ENCODE measurements at regions not wholly inside any gene's neighbourhood (a gene's known extent, or its start where the extent isn't known, plus 50 kb on each side); places are given as distances from the start of the nearest gene placed in this dataset.

DNA sequence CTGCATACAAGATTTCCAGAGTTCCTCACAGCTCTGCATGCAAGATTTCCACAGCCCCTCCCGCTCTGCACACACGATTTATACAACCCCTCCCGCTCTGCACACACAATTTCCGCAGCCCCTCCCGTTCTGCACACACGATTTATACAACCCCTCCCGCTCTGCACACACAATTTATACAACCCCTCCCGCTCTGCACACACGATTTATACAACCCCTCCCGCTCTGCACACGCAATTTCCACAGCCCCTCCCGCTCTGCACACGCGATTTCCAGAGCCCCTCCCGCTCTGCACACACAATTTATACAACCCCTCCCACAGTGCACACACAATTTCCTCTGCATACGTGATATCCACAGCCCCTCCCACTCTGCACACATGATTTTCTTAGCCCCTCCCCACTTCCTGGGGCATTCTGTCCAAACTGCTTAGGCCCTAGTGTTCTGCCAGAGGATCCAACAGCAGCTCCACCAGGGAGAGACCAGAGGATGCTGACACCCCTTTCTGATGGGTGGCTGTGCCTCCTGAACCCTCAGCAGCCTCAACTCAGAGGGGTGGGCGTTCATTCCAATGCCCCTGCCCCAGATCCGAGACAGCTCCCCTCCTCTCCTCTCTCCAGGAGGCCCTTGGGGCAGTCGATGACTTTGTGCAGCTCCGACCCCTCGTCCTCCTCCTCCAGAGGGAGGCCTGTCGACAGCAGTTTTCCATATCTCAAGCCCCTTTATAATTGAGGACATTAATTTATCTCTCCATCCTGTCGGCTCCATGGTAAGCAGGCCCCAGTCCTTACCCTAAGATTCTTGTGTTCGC is 671.7 kb downstream of the BRD1 start:
- DNase-seq = peak; percentile 44

DNA sequence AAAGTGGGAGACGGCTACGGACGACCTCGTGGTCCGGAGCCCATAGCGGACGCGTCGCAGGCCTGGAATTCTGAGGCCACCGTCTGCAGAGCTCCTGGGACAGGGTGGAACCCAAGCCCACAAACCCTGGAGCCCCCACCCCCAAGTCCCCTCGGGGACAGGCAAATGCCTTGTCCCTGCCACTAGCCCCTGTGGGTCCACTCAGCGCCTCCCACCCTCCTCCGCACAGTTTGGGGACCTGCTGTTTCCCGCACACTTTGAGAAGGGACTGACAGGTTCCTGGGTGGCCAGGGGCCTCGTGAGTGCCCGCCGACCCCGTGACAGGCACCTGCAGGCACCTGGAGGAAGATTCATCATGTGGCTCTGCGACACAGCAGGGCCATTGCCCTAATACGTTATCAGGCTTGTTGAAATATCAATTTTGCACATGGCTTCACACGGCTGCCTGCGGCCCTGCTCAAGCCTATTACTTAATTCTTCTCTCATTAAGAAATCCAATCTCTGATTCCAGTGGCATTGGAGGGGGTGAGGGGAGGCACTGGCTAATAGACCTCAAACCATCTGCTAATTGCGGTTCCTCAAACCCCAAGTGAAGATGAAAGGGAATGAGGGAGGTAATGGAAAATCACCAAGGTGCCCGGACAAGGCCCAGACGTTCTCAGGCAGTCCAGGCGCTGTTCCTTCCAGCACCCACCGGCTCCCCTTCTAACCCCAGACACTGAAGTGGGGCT is 672.5 kb downstream of the BRD1 start:
- DNase-seq = no peak

DNA sequence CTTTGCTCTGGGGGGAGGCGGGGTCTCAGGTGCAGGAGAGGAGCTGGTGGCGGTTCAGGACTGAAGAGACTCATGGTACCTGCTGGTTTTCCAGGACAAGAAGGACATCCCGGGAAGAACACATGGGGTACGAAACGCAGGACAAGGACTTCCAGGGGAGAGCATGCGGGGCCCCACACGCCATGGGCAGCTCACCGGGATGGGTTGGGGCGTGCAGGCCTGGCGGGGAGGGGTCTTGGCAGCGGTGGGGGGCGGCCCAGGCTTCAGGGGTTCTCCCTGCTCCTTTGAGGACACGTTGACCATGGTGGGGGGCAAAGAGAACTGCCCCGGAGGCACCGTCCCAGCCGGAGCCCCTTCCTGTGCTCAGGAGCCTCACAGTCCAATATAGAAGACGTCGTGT is 673.2 kb downstream of the BRD1 start:
- no peak for DNase-seq

DNA sequence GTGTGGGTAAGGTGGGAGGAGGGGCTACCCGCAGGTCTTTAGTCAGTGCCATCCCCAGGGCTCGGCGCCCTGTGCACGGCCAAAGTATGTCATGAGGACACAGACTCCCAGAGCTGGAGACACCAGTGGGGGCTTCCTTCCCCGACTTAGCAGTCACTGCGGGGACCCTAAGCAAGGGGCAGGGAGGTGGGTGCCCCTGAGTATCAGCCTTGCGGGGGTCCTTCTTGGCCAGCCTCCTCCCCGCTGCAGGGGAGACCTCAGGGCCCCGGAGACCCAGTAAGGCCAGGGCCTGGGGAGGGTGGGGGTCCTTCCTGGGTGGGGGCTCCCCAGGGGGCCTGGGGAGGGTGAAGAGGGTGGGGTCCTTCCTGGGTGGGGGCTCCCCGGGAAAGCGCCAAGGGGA is 673.8 kb downstream of the BRD1 start:
- no peak for DNase-seq

DNA sequence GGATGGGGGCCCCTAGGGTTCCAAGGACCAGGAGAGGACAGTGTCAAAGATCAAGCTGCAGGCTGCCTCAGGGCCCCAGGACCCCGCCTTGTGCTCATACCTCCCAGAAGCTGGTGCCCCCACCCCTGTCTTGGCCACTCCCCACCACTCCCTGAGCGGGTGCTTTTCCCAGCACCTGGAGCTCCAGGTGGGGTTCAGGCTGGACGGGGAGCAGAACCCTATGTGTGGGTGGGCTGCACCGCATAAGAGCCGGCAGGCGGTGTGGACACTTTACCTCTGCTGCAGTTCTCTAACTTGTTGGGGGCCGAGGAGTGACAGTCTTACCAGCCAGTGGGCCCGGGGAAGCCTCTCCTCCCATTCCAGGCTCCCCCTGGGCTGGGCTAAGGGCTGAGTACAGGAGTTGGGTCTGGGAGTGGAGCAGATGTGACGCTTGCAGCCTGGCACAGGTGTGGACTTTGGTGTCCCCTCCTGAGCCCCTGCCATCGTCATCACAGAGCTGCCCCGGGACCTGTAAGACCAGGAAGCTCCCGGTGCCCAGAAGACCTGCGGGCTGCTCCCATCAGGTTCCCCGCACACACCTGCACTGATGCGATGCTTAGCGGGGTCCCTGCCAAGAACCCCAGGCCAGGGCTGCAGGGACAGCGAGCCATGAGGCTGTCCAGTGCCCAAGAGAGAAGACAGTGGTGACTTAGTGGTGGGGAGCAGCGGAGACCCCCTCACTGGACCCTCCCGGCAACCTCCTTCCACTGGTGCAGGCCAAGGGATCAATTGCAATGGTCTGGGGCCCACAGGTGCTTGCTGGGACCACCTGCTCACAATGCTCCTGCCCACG is 674.5 kb downstream of the BRD1 start:
- DNase-seq = no peak

DNA sequence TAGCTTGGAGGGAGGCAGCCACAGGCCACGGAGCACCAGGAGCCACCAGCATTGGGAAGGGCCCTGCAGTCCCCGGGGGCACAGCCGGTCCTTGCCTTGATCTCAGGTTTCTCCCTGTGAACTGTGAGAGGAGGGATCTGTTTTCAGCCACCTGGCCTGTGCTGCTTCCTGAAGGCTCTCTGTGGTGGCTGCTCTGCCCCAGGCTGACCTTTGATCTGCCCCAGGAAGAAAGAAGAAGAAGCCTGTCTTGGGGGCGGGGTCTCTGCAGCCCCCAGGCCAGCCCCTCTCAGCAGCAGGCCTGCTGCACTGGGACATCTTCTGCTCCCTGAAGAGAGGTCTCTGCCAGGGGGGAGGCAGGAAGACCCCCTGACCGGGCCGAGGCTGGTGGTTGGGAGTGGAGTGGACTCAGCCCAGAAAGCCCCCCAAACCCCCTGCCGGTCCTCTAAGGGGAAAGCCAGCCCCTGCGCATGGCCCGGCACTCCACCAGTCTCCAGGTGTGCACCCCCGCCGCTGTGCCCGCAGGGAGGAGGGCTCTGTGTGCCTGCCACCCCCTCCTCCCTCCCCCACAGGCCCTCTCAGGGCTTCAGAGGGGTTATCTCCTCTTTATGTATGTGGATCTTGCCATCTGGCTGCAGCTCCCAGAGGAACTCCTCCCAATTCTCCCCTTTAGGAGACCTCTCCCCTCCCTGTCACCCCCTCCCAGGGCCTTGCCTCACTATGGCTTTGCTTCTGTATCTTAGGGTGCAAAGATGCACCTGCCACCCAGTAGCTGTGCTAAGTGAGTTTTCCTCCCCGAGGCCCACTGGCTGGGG is 675.3 kb downstream of the BRD1 start:
- DNase-seq = no peak

DNA sequence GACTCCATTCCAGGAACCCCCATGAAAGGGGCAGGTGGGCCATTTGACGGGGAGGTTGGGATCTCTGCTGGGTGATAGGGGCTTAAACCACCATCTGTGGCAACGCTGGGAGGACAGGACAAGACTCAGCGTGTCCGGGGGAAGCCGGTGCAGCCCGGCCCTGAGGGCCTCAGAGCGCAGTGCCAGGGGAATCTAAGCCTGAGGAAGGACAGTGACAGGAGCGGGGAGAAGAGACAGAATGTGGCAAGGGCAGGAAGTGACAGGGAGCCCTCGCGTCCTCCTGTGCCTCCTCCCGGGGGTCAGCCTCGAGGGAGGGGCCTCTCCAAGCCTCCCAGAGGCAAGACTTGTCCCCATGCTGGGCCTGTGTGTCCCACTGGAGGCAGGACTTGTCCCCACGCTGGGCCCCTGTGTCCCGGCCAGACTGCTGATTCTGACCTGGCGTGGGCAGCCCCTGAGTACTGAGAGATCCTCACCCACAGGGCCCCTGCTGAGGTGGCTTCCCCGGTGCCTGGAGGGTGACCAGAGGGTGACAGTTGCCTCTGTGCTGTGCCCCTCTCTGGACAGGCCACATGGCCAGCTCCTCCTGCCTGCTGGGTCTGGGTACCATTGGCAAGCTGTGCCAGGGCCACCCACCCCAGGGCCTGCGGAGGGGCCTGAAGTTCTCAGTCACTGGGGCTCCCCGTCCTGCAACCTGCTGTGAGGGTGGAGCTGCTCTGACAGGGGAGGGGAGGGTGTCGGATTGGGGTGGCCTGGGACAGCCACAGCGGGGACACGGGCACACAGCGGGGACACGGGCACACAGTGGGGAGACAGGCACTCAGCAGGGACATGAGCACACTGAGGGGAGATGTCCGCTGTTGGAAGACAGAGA is 676.2 kb downstream of the BRD1 start:
- no peak for DNase-seq

DNA sequence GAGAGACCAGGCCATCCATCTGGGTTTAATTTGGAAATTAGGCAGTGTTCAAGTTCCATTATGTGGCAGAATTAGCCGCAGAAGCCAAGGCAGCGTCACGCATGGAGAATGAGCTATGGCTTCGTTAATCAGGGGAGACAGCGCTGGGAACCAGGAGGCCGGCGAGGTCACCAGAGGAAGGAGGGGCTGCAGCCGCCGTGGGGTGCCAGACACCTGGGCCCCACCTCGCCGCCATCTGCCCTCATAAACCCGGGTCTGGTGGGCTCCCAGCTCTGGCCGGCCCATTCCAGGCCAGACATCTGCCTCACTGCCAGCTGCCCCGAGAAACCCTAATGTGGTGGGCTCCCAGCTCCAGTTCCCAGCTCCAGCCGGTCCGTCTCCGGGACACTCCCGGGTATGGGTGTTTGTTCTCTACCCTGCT is 676.9 kb downstream of the BRD1 start:
- no peak for DNase-seq

DNA sequence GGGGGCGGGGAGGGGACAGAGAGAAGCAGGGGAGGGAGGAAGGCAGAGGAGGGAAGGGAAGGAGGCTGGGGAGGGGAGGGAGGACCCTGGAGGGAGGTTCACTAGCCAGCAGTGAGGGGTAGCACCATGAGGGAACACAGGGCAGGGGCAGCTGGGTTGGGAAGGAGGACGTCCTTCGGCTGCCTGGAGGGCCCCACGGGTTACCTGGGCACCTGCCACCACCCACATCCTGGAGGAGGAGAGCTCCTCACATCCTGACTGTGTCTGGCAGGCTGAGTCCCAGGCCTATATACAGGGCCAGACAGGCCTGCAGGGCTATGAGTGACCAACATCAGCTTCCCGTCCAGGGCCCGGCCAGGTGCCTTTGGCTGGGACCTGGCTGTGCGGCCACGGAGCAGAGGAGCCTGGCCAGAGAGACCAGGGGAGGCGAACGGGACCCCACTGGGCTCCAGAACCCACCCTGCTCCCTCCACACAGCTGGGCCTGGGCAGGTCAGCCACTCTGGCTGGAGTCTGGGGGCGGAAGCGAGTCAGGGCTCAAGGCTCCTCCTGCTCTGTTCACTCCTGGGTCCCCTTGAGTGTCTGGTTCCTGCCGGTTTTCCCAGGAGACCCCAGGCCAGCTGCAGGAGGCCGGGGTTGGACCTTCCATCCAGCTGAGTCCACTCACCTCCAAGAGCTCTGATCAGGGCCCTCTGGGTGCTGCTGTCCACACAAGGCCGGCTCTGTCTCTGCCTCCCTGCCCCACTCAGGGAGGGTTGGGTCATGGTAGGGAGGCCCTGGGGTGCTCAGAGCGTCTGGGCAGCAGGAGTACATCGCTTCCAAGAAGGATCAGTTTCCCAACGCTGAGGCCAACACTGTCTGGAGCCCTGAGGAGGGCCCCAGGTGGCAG is 677.7 kb downstream of the BRD1 start:
- DNase-seq = no peak

DNA sequence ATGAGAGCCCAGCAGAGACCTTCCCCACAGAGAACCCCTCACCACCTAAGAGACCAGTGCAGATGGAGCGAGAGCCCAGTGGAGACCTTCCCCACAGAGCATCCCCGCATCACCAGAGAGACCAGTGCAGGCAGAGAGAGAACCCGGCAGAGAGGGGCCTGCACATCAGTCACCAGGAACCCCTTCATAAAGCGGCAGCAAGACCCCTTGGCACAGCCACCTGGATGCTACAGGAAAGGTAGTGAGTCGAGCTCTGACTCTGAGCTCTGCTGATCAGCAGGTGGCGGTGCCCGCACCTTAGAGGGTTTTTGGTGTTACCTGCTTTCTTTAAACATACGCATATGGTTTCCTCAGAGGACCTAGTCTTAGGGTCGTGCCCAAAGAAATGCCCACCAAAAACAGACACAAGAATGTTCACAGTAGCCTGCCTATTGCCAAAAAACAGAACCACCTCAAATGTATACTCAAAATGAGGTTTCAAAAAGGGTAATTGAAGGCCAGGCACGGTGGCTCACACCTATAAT is 678.7 kb downstream of the BRD1 start:
- DNase-seq = no peak

DNA sequence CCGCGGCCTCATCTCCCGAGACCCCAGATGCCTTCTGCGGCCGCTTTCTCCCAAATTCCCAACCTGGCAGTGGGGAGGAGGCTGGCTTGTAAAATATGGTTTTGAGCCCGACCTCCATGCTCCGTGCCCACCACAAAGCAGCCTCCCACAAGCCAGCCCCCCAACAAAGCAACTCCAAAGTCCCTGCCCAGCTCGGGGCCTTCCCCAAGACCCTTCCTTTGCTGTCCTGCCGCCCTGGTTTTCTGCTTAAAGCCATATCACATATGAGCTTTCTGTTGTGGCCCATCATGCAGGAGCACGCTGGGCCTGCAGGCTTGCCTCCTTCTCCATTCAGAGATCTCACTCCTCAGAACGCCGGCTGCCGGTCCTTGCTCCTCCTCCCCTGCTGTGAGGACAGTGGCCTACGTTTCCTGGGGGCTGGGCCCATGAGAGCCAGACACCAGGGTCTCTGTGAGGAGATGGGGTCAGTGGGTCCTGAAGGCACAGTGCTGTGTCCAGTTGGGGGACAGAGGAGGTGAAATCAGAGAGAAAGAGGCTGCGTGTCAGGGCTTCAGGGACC is 680.0 kb downstream of the BRD1 start:
- DNase-seq = no peak

DNA sequence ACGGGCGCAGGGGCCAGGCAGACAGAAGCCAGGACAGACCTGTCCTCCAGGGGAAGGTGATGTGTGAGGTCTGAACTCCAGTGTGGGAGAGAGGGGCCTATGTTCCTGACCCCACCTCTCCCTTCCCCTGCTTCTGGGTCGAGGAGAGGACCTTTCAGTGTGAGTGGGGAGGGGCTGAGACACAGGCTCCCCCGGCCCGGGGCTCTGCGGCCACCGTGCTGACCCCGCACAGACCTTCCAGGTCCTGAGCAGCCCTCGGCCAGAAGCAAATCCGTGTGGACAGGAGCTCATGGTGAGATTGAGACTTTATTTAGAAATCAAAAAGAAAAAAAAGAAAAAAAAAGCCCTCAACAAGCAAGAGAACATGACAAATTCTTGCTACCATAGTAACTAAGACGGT is 680.5 kb downstream of the BRD1 start:
- no peak for DNase-seq

DNA sequence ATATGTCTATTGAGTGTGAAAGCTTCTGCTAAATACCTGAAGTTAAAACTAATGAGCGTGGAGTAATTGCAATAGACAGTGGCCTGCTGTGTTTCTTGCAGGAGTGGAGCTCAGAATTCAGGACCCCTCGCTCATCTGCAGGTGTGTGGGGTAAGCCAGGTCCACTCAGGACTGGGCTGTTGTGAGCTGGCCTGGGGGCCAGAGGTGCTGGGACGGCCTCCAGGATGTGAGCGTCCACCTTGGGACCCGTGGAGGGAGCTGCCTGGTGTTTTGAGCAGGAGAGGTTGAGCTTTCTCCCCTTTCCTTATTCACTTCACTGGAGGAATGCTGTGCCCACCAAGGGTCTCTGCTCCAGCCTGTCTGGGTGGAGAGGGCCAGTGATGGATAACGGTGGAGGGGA is 681.2 kb downstream of the BRD1 start:
- no peak for DNase-seq

DNA sequence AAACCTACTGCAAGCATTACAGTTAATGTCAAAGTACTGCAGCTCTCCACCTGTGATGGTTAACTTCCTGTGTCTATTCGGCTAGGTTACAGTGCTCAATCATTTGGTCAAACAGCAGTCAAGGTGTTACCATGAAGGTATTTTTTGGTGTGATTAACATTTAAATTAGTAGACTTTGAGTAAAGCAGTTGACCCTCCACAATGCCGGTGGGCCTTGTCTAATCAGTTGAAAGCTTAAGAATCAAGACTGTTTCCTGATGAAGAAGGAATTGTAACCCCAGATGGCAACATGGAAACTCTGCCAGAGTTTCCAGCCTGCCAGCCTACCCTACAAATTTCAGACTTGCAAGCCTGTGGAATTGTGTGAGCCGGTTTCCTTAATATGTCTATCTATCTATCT is 683.9 kb downstream of the BRD1 start:
- DNase-seq = no peak

DNA sequence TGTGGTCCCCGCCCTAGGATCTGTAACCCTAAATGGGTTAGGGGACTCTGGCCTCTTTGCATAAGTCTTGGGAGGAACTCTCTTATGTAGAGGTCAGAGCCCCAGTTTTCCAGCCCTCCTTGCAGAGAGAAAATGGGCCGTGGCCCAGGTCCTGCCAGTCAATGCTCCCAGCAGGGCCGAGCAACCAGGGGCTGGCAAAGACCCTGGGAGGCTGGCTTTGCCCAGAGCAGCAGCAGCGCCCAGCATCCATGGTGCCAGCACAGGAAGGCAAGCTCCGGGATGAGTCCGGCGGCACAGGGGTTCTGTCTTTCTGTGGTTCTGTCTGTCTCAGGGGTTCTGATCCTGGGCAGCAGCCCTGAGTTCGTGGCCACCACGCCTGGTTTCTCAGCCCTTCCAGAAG is 684.8 kb downstream of the BRD1 start:
- DNase-seq = no peak

DNA sequence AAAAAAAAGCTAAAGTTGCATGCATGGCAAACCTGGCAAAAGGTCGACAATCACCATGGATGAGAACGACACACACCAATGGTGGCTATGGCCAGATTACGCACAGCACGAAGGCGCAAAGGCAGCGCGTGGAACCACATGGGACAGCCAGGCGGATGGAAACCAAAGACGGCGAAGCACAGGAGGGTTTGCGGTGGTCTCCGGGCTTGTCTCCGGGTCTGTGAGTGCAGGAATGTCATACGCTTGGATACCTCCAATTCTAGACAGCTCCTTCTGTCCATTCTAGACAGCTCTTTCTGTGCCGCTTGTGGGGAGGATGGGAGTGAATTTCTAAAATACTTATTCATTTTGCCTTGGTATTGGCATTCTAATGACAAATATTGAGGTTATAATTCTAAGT is 685.4 kb downstream of the BRD1 start:
- no peak for DNase-seq

DNA sequence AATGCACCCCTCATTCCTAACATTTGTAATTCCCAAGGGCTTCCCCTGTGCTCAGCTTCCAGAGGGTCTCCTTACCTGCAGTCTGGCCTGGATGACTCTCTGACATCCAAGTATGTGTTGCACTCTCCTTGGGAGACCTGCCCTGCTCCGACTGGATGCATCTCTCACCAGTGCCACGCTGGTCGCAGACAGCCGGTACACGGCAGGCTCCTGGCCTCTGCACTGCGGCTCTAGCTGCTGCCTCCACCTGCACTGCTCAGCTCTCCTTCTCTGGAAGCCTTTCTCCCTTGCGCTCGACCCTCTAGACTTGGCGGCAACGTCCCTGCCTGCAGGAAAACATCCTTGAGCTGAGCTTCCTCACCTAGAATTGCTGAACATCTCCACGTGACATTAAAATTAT is 685.9 kb downstream of the BRD1 start:
- no peak for DNase-seq

DNA sequence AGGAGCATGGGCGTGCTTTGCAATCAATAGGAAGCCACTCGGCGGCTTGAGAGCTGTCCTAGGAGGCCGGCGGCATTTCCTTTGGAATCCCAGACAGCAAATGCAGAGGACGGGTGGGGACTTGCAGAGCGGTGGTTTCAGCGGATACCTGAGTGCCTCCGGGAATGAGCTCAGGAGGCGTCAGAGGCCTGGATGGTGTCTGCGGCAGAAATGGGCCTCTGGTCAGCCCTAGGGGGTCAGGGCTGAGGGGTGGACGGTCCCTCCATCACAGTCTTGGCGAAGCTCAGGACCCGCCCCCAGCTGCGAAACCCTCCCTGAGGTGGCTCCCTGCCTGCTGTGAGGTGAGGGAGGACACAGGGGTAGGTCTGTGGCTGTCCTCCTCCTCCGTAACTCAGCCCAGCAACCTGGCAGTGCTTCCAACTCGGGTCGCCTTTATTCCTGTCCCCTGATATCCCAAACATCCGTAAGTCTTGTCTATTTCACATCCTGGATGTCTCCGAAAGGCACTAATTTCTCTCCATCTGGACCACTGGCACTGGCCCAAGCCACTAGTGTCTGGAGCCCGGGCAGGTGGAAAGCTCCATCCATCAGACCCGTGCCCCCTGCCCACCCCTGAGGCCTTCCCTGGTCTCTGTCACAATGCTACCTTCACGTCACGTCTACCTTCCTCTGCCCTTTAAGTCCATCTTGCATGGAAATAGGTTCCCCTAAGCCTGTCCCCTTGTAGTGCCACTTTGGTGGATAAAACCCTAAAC is 686.6 kb downstream of the BRD1 start:
- DNase-seq = no peak

DNA sequence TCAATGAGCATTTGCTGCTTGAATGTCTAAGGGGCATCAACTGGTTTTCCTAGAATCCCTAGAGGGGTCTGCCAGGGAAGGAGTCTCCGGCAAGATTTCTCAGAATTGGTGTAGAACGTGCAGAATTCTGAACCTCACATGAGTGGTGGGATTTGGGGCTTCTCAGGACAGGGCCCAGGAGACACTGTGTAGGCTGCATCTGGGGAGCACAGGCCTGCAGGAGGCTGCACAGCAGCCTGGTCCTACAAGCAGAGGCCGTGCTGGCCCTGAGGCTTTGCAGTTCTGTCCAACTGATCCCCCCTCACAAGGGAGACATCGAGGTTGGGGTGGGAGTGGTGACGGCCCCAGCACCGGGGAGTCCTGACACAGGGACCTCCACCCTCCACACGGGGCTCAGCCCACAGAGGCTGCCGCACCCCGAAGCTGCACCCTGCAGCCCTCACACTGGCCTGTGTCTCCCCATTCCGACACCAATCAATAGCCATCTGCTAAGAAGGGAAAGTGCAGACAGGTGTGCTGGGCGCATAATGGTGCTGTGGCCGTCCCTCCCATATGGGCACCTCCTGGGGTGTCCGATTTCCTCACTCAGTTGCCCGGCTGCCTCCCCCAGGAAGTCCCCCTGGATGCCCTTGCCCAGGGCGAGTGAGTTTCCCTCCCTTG is 688.1 kb downstream of the BRD1 start:
- DNase-seq = no peak
